ENCODE measurements at regions not wholly inside any gene's neighbourhood (a gene's known extent, or its start where the extent isn't known, plus 50 kb on each side); places are given as distances from the start of the nearest gene placed in this dataset.

DNA sequence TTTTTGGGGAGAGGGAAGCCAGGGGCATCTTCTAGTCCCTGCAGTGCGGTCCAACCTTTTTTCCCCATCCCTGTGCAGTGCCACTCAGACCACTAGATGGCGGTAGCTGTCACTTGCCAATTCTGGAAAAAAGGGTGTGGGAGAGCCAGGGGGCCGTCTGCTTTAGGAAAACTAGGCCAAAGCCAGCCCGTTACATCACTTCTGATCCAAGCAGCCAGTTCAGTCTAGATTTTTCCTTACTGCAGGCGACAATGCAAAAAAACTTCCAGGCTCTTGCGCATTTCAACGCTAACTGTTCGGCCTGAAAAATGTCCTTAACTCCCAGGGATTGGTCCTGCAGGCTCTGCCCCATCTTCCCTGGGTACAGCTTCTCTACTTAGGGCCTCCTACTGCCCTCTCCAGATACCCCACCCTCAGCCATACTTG lies 69.2 kb upstream of the CES5A start:
- Histone ChIP-seq H3K36me3 (no peaks in the 10 kb centered on the region), H3K4me1 (no peaks in the 10 kb centered on the region), H3K4me3 (no peak overlapping the region), H3K27me3 (no peaks in the 10 kb centered on the region), H3K9me3 (peaks cover 0 to 6% of the 10 kb centered on the region in 2 donors), H3K27ac (no peak overlapping the region)
- intact Hi-C loops (cut with DNase I): loop anchor here (1.0 kb wide), 1 partner anchor 374 kb away; no protein-coding TSS in a partner anchor
- DNase-seq (ENCODE audit: low spot score in 2 of 2): peak; percentile 10 to 77
- TF ChIP-seq, protein P1, sequence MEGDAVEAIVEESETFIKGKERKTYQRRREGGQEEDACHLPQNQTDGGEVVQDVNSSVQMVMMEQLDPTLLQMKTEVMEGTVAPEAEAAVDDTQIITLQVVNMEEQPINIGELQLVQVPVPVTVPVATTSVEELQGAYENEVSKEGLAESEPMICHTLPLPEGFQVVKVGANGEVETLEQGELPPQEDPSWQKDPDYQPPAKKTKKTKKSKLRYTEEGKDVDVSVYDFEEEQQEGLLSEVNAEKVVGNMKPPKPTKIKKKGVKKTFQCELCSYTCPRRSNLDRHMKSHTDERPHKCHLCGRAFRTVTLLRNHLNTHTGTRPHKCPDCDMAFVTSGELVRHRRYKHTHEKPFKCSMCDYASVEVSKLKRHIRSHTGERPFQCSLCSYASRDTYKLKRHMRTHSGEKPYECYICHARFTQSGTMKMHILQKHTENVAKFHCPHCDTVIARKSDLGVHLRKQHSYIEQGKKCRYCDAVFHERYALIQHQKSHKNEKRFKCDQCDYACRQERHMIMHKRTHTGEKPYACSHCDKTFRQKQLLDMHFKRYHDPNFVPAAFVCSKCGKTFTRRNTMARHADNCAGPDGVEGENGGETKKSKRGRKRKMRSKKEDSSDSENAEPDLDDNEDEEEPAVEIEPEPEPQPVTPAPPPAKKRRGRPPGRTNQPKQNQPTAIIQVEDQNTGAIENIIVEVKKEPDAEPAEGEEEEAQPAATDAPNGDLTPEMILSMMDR (IDR thresholded peaks at IDR 0.05): peak; percentile 70 to 88 (median 75)

DNA sequence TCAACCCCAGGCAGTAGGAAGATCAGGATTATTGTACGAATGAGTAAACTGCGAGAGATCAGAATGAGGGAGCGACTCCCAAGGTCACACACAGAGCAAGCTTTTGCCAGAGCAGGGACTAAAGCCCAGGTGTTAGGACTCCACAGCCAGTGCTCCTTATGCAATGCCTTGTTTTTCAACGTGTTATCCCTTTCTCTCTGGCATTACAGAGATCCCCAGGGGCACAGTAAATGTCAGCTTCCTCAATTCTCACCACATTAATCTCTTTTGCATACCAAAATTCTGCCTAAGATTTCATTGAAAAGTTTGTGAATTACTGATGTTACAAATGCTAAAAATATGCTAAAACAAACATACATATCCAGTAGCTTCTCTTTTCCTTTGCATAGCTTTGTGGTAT lies 68.1 kb upstream of the CES5A start:
- TF ChIP-seq, protein P1 (IDR thresholded peaks at IDR 0.05): no peak
- intact Hi-C loops (cut with DNase I): no loop called here
- no peaks in the 10 kb centered on the region for H3K27me3 ChIP-seq
- H3K9me3 ChIP-seq: peaks cover 0 to 6% of the 10 kb centered on the region in 2 donors
- H3K4me1 ChIP-seq: no peaks in the 10 kb centered on the region
- H3K27ac ChIP-seq: no peak overlapping the region
- H3K36me3 ChIP-seq: no peaks in the 10 kb centered on the region
- DNase-seq (ENCODE audit: low spot score in 2 of 2): no peak
- H3K4me3 ChIP-seq: no peak overlapping the region

DNA sequence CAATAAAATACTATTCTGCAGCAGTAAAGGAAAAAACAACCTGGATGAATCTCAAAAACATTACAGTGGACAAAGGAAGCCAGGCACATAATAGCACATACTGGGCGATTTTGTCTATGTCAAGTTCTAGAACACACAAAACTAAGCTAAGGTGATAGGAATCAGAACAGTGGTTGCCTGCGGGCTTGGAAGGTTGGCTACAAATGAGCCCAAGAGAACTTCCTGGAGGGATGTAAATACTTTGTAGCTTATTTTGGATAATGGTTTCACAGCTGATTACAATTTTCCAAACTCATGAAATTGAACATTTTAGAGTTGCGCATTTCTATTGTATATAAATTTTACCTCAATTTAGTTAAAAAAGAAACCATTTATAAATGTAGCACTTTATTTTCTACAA lies 67.6 kb upstream of the CES5A start:
- intact Hi-C loops (cut with DNase I): no loop called here
- no peak for DNase-seq (ENCODE audit: low spot score in 2 of 2)

DNA sequence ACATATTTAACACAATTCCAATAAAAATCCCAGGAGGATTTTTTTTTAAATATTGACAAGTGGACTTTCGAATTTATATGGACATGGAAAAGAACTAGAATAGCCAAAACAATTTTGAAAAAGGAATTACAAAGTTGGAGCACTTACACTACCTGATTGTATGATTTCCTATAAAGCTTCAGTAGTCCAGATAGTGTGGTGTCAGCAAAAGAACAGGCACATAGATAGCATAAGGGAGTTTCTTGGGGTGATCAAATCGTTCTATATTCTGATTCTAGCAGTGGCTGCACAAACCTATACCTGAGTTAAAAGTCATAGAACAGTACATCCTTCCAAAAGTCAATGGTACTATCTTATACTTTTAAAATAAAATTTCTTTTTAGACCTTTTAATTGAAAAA lies 66.4 kb upstream of the CES5A start:
- intact Hi-C loops (cut with DNase I): no loop called here
- TF ChIP-seq, protein P1 (IDR thresholded peaks at IDR 0.05): no peak

More for the DNA sequence above, 67.6 kb upstream of the CES5A start:
- H3K27me3 ChIP-seq: no peaks in the 10 kb centered on the region
- no peaks in the 10 kb centered on the region for H3K4me1 ChIP-seq
- no peaks in the 10 kb centered on the region for H3K36me3 ChIP-seq
- no peak overlapping the region for H3K27ac ChIP-seq
- TF ChIP-seq, protein P1 (IDR thresholded peaks at IDR 0.05): no peak
- no peak overlapping the region for H3K4me3 ChIP-seq
- peaks cover 0 to 6% of the 10 kb centered on the region in 2 donors for H3K9me3 ChIP-seq

DNA sequence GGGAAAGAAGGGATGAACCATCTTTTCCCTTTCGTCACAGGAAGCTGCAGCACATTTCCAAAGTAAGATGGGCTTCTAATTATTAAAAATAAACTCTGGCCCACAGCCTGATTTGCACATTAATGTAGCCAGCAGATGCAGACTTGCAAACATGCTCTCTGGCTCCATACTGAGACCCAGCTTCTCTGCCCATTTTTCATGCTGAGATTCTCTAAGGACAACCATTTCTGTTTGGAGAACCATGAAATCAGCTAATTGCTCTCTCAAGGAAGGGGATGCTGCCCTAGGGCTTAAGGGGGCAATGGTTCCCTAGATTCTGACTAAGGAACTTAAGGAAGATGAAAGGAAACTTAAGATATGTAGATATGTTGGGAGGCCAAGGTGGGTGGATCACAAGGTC lies 63.0 kb upstream of the CES5A start:
- Histone ChIP-seq H3K27ac (no peak overlapping the region), H3K36me3 (no peaks in the 10 kb centered on the region), H3K4me1 (no peaks in the 10 kb centered on the region), H3K9me3 (peaks cover 0 to 6% of the 10 kb centered on the region in 2 donors), H3K27me3 (no peaks in the 10 kb centered on the region), H3K4me3 (no peak overlapping the region)
- DNase-seq (ENCODE audit: low spot score in 2 of 2): no peak
- TF ChIP-seq, protein P1 (IDR thresholded peaks at IDR 0.05): no peak
- intact Hi-C loops (cut with DNase I): no loop called here

More for the DNA sequence above, 66.4 kb upstream of the CES5A start:
- DNase-seq (ENCODE audit: low spot score in 2 of 2): no peak
- Histone ChIP-seq H3K27me3 (no peaks in the 10 kb centered on the region), H3K9me3 (peaks cover 0 to 6% of the 10 kb centered on the region in 2 donors), H3K27ac (no peak overlapping the region), H3K4me1 (no peaks in the 10 kb centered on the region), H3K36me3 (no peaks in the 10 kb centered on the region), H3K4me3 (no peak overlapping the region)

DNA sequence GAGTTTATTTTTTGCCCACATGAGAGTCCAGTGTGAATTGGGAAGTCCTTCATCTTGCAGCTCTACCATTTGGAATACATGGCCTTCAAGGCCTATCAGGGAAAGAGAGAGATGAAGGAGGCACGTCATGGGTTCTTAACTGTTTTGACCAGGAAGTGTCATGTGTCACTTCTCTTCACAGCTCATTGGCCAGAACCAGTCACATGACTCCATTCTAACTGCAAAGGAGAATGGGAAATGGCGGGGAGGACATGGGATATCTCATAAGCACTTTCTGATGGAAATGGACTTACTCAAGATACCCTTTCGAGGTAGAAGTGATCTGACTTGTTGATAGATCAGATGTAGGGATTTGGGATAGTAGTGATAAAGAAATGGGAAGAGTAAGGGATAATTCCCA lies 57.9 kb upstream of the CES5A start:
- no peaks in the 10 kb centered on the region for H3K4me1 ChIP-seq
- H3K9me3 ChIP-seq: no peaks in the 10 kb centered on the region
- TF ChIP-seq, protein P1 (IDR thresholded peaks at IDR 0.05): no peak
- no peaks in the 10 kb centered on the region for H3K27me3 ChIP-seq
- no peak overlapping the region for H3K4me3 ChIP-seq
- no peaks in the 10 kb centered on the region for H3K36me3 ChIP-seq
- intact Hi-C loops (cut with DNase I): no loop called here
- no peak for DNase-seq (ENCODE audit: low spot score in 2 of 2)
- no peak overlapping the region for H3K27ac ChIP-seq

Measured in ascending aorta (tissue), 2 donors.